Loucy (cell line): ENCODE measurements at regions not wholly inside any gene's neighbourhood (a gene's known extent, or its start where the extent isn't known, plus 50 kb on each side); places are given as distances from the start of the nearest gene placed in this dataset.

Source experiments
- CTCF ChIP-seq: fragments of 200-600 bp; sonication (generic); conservative IDR thresholded peaks from 2 replicates; pipeline ENCODE4 v1.5.1; 2014; ENCODE audit warnings: mild to moderate bottlenecking, antibody characterized with exemption, low read length
- EZH2phosphoT487 ChIP-seq: fragments of 200-600 bp; IDR thresholded peaks from 2 replicates; pipeline ENCODE4 v1.6.1; 2018; ENCODE audit warnings: antibody characterized with exemption, mild to moderate bottlenecking, moderate library complexity, borderline replicate concordance

GRCh38 chr3:104297617-104298016, 1069.1 kb upstream of the ALCAM start:
- TF ChIP-seq CTCF (no peak), EZH2phosphoT487 (no peak)
